Uterus (tissue), 2 donors: ENCODE measurements at regions not wholly inside any gene's neighbourhood (a gene's known extent, or its start where the extent isn't known, plus 50 kb on each side); places are given as distances from the start of the nearest gene placed in this dataset.

Source experiments
- POLR2A ChIP-seq, 2 donors: fragments of 450-650 bp; IDR thresholded peaks; one replicate each; pipeline ENCODE4 v1.6.1; 2016; ENCODE audit warnings: antibody characterized with exemption in 2 of 2, mild to moderate bottlenecking in 1 of 2, moderate library complexity in 1 of 2
- TF ChIP-seq, protein P1 (sequence below), 4 experiments: fragments of 200-600 bp in 2 of 4; fragments of 450-650 bp in 2 of 4; sonication (generic) in 2 of 4; IDR thresholded peaks; one replicate each; pipeline ENCODE4 v1.5.1; 2016 to 2019; ENCODE audit warnings: antibody characterized with exemption in 4 of 4, mild to moderate bottlenecking in 2 of 4, moderate library complexity in 1 of 4

GRCh38 chr11:19453651-19454257, 213.0 kb upstream of the E2F8 start:
- TF ChIP-seq, protein P1, sequence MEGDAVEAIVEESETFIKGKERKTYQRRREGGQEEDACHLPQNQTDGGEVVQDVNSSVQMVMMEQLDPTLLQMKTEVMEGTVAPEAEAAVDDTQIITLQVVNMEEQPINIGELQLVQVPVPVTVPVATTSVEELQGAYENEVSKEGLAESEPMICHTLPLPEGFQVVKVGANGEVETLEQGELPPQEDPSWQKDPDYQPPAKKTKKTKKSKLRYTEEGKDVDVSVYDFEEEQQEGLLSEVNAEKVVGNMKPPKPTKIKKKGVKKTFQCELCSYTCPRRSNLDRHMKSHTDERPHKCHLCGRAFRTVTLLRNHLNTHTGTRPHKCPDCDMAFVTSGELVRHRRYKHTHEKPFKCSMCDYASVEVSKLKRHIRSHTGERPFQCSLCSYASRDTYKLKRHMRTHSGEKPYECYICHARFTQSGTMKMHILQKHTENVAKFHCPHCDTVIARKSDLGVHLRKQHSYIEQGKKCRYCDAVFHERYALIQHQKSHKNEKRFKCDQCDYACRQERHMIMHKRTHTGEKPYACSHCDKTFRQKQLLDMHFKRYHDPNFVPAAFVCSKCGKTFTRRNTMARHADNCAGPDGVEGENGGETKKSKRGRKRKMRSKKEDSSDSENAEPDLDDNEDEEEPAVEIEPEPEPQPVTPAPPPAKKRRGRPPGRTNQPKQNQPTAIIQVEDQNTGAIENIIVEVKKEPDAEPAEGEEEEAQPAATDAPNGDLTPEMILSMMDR (IDR thresholded peaks at IDR 0.05), result no peak
- TF ChIP-seq POLR2A (IDR thresholded peaks at IDR 0.05), result no peak
